Bronchial epithelial cell (primary cell): ENCODE measurements at regions not wholly inside any gene's neighbourhood (a gene's known extent, or its start where the extent isn't known, plus 50 kb on each side); places are given as distances from the start of the nearest gene placed in this dataset.
A peak's percentile ranks its signal among the peaks of the same experiment; 100 is the strongest.

ENCODE experiments used
- DNase-seq: peaks from one replicate; pipeline ENCODE4 v3.0.0-alpha.2; 2010; ENCODE audit warnings: low read depth
- FAIRE-seq: peaks from 2 replicates; lab custom pipeline; 2011; peaks lifted over from hg19 to GRCh38; lab: Jason Lieb, UNC
- H3K27me3 ChIP-seq: 2 replicates; pipeline ENCODE4 v1.5.1; 2011; ENCODE audit warnings: low read length; ENCODE audit not compliant: control insufficient read depth, insufficient read depth
- H3K36me3 ChIP-seq: 2 replicates; pipeline ENCODE4 v1.5.1; 2011; ENCODE audit warnings: low read length; ENCODE audit not compliant: control insufficient read depth, insufficient read depth
- H3K4me3 ChIP-seq: 2 replicates; pipeline ENCODE4 v1.5.1; 2011; ENCODE audit warnings: mild to moderate bottlenecking, low read depth, low read length, control low read depth
- CTCF ChIP-seq: IDR thresholded peaks from 2 replicates; pipeline ENCODE4 v1.5.1; 2011; ENCODE audit warnings: mild to moderate bottlenecking, moderate library complexity, low read length, control low read depth, inconsistent platforms; ENCODE audit not compliant: insufficient read depth, severe bottlenecking

GRCh38 chr2:239506961-239507360 is 106.1 kb upstream of the HDAC4 start:
- no peak for TF ChIP-seq CTCF
- FAIRE-seq (no peak), DNase-seq (no peak)
- Histone ChIP-seq H3K4me3 (no peak overlapping the region), H3K36me3 (no peaks in the 10 kb centered on the region), H3K27me3 (no peaks in the 10 kb centered on the region)

GRCh38 chr2:239506101-239506857 is 105.5 kb upstream of the HDAC4 start:
- no peak for TF ChIP-seq CTCF
- no peak for DNase-seq
- FAIRE-seq = no peak
- Histone ChIP-seq H3K36me3 (no peaks in the 10 kb centered on the region), H3K4me3 (no peak overlapping the region), H3K27me3 (no peaks in the 10 kb centered on the region)

- no peaks in the 10 kb centered on the region for H3K27me3 ChIP-seq
- FAIRE-seq (no peak), DNase-seq (no peak)
- H3K4me3 ChIP-seq = no peak overlapping the region
- no peaks in the 10 kb centered on the region for H3K36me3 ChIP-seq
- TF ChIP-seq CTCF = no peak
Observed at GRCh38 chr2:239504643-239505235, 103.9 kb upstream of the HDAC4 start.

GRCh38 chr2:239502430-239503186 is 101.8 kb upstream of the HDAC4 start:
- no peak for DNase-seq
- TF ChIP-seq CTCF = no peak
- H3K27me3 ChIP-seq = no peaks in the 10 kb centered on the region
- FAIRE-seq = peak; percentile 64
- H3K4me3 ChIP-seq = no peak overlapping the region
- no peaks in the 10 kb centered on the region for H3K36me3 ChIP-seq

GRCh38 chr2:239500574-239501550 is 100.0 kb upstream of the HDAC4 start:
- no peak for TF ChIP-seq CTCF
- no peak overlapping the region for H3K4me3 ChIP-seq
- no peaks in the 10 kb centered on the region for H3K27me3 ChIP-seq
- no peaks in the 10 kb centered on the region for H3K36me3 ChIP-seq
- FAIRE-seq (peak; percentile 73), DNase-seq (no peak)
